ENCODE measurements at regions not wholly inside any gene's neighbourhood (a gene's known extent, or its start where the extent isn't known, plus 50 kb on each side); places are given as distances from the start of the nearest gene placed in this dataset.
"Not testable (repeated sequence)": the region's sequence is repeated elsewhere in the genome, so short reads cannot be mapped to it uniquely, and the experiment has no call there.

DNA sequence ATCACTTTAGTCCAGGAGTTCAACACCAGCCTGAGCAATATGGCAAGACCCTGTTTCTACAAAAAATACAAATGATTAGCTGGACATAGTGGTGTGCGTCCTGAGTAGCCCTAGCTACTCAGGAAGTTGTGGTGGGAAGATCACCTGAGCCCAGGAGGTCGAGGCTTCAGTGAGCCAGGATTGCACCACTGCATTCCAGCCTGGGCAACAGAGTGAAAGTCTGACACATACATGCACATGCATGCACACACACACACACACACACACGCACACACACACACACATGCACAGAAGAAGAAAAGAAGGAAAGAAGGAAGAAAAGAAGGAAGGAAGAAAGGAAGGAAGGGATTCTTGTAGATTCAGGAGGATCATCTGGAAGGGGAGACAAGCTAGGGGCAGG, 104.4 kb upstream of the USP25 start:
- Histone ChIP-seq H3K4me1 (no peaks in the 10 kb centered on the region), H3K27me3 (no peaks in the 10 kb centered on the region), H3K4me3 (no peak overlapping the region), H3K9me3 (no peaks in the 10 kb centered on the region), H3K27ac (no peak overlapping the region), H3K36me3 (no peaks in the 10 kb centered on the region)
- TF ChIP-seq CTCF (IDR thresholded peaks at IDR 0.05): no peak
- TF ChIP-seq EP300 (IDR thresholded peaks at IDR 0.05): no peak
- TF ChIP-seq POLR2AphosphoS5 (IDR thresholded peaks at IDR 0.05): no peak
- TF ChIP-seq POLR2A (IDR thresholded peaks at IDR 0.05): no peak
- no peak for DNase-seq (ENCODE audit: low spot score in 2 of 2)
- 65% methylated on average over 3 of the region's 3 CpGs for WGBS

- DNase-seq (ENCODE audit: low spot score in 2 of 2): no peak
- H3K27me3 ChIP-seq: no peaks in the 10 kb centered on the region
- H3K36me3 ChIP-seq: no peaks in the 10 kb centered on the region
- H3K9me3 ChIP-seq: no peaks in the 10 kb centered on the region
- H3K4me1 ChIP-seq: no peaks in the 10 kb centered on the region
- H3K27ac ChIP-seq: no peak overlapping the region
- no peak overlapping the region for H3K4me3 ChIP-seq
- TF ChIP-seq POLR2AphosphoS5 (IDR thresholded peaks at IDR 0.05): no peak
- no peak for TF ChIP-seq CTCF (IDR thresholded peaks at IDR 0.05)
- no peak for TF ChIP-seq POLR2A (IDR thresholded peaks at IDR 0.05)
- TF ChIP-seq EP300 (IDR thresholded peaks at IDR 0.05): no peak
Observed at GRCh38 chr21:15626031-15626430, 103.8 kb upstream of the USP25 start.

- Histone ChIP-seq H3K27me3 (no peaks in the 10 kb centered on the region), H3K36me3 (no peaks in the 10 kb centered on the region), H3K27ac (no peak overlapping the region), H3K9me3 (no peaks in the 10 kb centered on the region), H3K4me1 (no peaks in the 10 kb centered on the region), H3K4me3 (no peak overlapping the region)
- WGBS: 60% methylated on average over 3 of the region's 3 CpGs
- DNase-seq (ENCODE audit: low spot score in 2 of 2): no peak
- no peak for TF ChIP-seq POLR2AphosphoS5 (IDR thresholded peaks at IDR 0.05)
- TF ChIP-seq POLR2A (IDR thresholded peaks at IDR 0.05): no peak
- no peak for TF ChIP-seq CTCF (IDR thresholded peaks at IDR 0.05)
- no peak for TF ChIP-seq EP300 (IDR thresholded peaks at IDR 0.05)
Observed at GRCh38 chr21:15627011-15627410, 102.8 kb upstream of the USP25 start.

DNA sequence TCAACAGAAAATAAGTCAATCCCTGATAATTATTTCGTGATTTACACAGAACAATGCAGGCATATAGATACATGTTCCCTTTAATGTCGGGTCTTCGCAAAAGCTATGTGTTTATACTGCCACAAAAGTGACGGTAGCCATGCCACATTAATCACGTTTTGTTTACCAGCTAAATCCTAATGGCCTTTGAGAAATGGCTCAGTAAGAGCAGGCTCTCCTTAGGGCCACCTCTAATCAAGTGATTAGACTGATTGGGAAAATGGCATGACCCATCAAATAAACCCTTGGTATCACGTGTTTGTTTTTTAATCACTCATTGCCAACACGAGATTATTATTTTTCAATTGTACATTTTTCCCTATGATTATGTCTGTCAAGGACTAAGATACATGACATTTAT, 102.0 kb upstream of the USP25 start:
- no peak for TF ChIP-seq POLR2AphosphoS5 (IDR thresholded peaks at IDR 0.05)
- TF ChIP-seq POLR2A (IDR thresholded peaks at IDR 0.05): no peak
- TF ChIP-seq EP300 (IDR thresholded peaks at IDR 0.05): no peak
- TF ChIP-seq CTCF (IDR thresholded peaks at IDR 0.05): no peak
- Histone ChIP-seq H3K9me3 (no peaks in the 10 kb centered on the region), H3K4me3 (no peak overlapping the region), H3K36me3 (no peaks in the 10 kb centered on the region), H3K27me3 (no peaks in the 10 kb centered on the region), H3K4me1 (no peaks in the 10 kb centered on the region), H3K27ac (no peak overlapping the region)
- WGBS: 69% methylated on average over 7 of the region's 7 CpGs
- no peak for DNase-seq (ENCODE audit: low spot score in 2 of 2)

GRCh38 chr21:15631342-15631741, 98.4 kb upstream of the USP25 start:
- WGBS: 16% methylated on average over 2 of the region's 2 CpGs
- H3K27me3 ChIP-seq: no peaks in the 10 kb centered on the region
- H3K4me3 ChIP-seq: no peak overlapping the region
- no peak for TF ChIP-seq POLR2AphosphoS5 (IDR thresholded peaks at IDR 0.05)
- no peak for TF ChIP-seq EP300 (IDR thresholded peaks at IDR 0.05)
- TF ChIP-seq POLR2A (IDR thresholded peaks at IDR 0.05): no peak
- TF ChIP-seq CTCF (IDR thresholded peaks at IDR 0.05): no peak
- no peaks in the 10 kb centered on the region for H3K36me3 ChIP-seq
- H3K4me1 ChIP-seq: no peaks in the 10 kb centered on the region
- no peak for DNase-seq (ENCODE audit: low spot score in 2 of 2)
- no peaks in the 10 kb centered on the region for H3K9me3 ChIP-seq
- H3K27ac ChIP-seq: no peak overlapping the region

- not testable (repeated sequence) for H3K9me3 ChIP-seq; H3K4me3 ChIP-seq; DNase-seq (ENCODE audit: low spot score in 2 of 2); H3K27ac ChIP-seq; H3K4me1 ChIP-seq; H3K36me3 ChIP-seq; H3K27me3 ChIP-seq
- 81% methylated on average over 5 of the region's 5 CpGs for WGBS
Observed at GRCh38 chr21:15634541-15634940, 95.2 kb upstream of the USP25 start.

Data from suprapubic skin (tissue), 4 donors.